MM.1S (cell line): ENCODE measurements at regions not wholly inside any gene's neighbourhood (a gene's known extent, or its start where the extent isn't known, plus 50 kb on each side); places are given as distances from the start of the nearest gene placed in this dataset.

Experiments
- DNase-seq: peaks from one replicate; pipeline ENCODE4 v3.0.0-alpha.2; 2015
- H2AFZ ChIP-seq: fragments of 300-600 bp; sonication (generic); 2 replicates; pipeline ENCODE4 v1.6.0; 2016; ENCODE audit warnings: antibody characterized with exemption, low read length
- H3F3A ChIP-seq: fragments of 300-600 bp; sonication (generic); 2 replicates; pipeline ENCODE4 v1.6.1; 2016; ENCODE audit warnings: mild to moderate bottlenecking, antibody characterized with exemption, low read length, moderate library complexity, mixed read lengths; ENCODE audit not compliant: insufficient read depth
- H3K27ac ChIP-seq: fragments of 300-600 bp; sonication (generic); 2 replicates; pipeline ENCODE4 v1.5.1; 2016; ENCODE audit warnings: mild to moderate bottlenecking, low read length
- H3K27me3 ChIP-seq: fragments of 300-600 bp; sonication (generic); replicated peaks from 2 replicates; pipeline ENCODE4 v1.6.0; 2016; ENCODE audit warnings: low read length; ENCODE audit not compliant: insufficient read depth
- H3K36me3 ChIP-seq: fragments of 300-600 bp; sonication (generic); replicated peaks from 2 replicates; pipeline ENCODE4 v1.6.1; 2016; ENCODE audit warnings: mild to moderate bottlenecking, low read length, mixed read lengths; ENCODE audit not compliant: insufficient read depth
- H3K4me1 ChIP-seq: fragments of 300-600 bp; sonication (generic); 2 replicates; pipeline ENCODE4 v1.6.1; 2016; ENCODE audit warnings: low read length, mixed read lengths
- H3K4me2 ChIP-seq: fragments of 300-600 bp; sonication (generic); 2 replicates; pipeline ENCODE4 v1.6.0; 2016; ENCODE audit warnings: low read depth, low read length
- H3K4me3 ChIP-seq: fragments of 300-600 bp; sonication (generic); 2 replicates; pipeline ENCODE4 v1.5.1; 2016; ENCODE audit warnings: low read length, mixed read lengths
- H3K79me2 ChIP-seq: fragments of 300-600 bp; sonication (generic); 2 replicates; pipeline ENCODE4 v1.6.1; 2016; ENCODE audit warnings: mixed run types, low read length, mixed read lengths
- H3K9ac ChIP-seq: fragments of 300-600 bp; sonication (generic); 2 replicates; pipeline ENCODE4 v1.6.1; 2016; ENCODE audit warnings: low read length, mixed read lengths
- H3K9me2 ChIP-seq: fragments of 300-600 bp; sonication (generic); replicated peaks from 2 replicates; pipeline ENCODE4 v1.6.1; 2016; ENCODE audit warnings: mild to moderate bottlenecking, low read length, mixed read lengths; ENCODE audit not compliant: insufficient read depth
- H3K9me3 ChIP-seq: fragments of 300-600 bp; sonication (generic); replicated peaks from 2 replicates; pipeline ENCODE4 v1.6.1; 2016; ENCODE audit warnings: mild to moderate bottlenecking, low read length, mixed read lengths; ENCODE audit not compliant: insufficient read depth
- H4K20me1 ChIP-seq: fragments of 300-600 bp; sonication (generic); 2 replicates; pipeline ENCODE4 v1.6.1; 2016; ENCODE audit warnings: mild to moderate bottlenecking, low read length, moderate library complexity, mixed read lengths; ENCODE audit not compliant: insufficient read depth
- CTCF ChIP-seq: fragments of 300-600 bp; sonication (generic); IDR thresholded peaks from 2 replicates; pipeline ENCODE4 v1.5.1; 2016; ENCODE audit warnings: antibody characterized with exemption, low read length, mixed read lengths
- EZH2 ChIP-seq: fragments of 300-600 bp; sonication (generic); optimal IDR thresholded peaks from 2 replicates; pipeline ENCODE3; 2017; ENCODE audit warnings: low read depth, mild to moderate bottlenecking, antibody characterized with exemption, low read length, mixed read lengths
- EZH2phosphoT487 ChIP-seq: fragments of 300-600 bp; sonication (generic); IDR thresholded peaks from 2 replicates; pipeline ENCODE4 v1.6.1; 2018; ENCODE audit warnings: antibody characterized with exemption, low read length

- Histone ChIP-seq H3F3A (no peaks in the 10 kb centered on the region), H3K9ac (no peak overlapping the region), H3K4me2 (no peak overlapping the region), H3K27ac (no peak overlapping the region), H4K20me1 (no peaks in the 10 kb centered on the region), H3K27me3 (no peaks in the 10 kb centered on the region), H3K4me3 (no peak overlapping the region), H3K36me3 (no peaks in the 10 kb centered on the region), H3K9me3 (no peaks in the 10 kb centered on the region), H2AFZ (no peak overlapping the region), H3K4me1 (no peaks in the 10 kb centered on the region), H3K9me2 (no peaks in the 10 kb centered on the region), H3K79me2 (no peaks in the 10 kb centered on the region)
- no peak for DNase-seq
- TF ChIP-seq CTCF = no peak
- TF ChIP-seq EZH2phosphoT487 = no peak
- TF ChIP-seq EZH2 = no peak
These were observed 244.1 kb upstream of the ARSJ start for GRCh38 chr4:114223580-114223979.

- H3K4me1 ChIP-seq = no peaks in the 10 kb centered on the region
- H2AFZ ChIP-seq = no peak overlapping the region
- H3K27ac ChIP-seq = no peak overlapping the region
- H3K9me2 ChIP-seq = no peaks in the 10 kb centered on the region
- TF ChIP-seq CTCF = no peak
- no peak for TF ChIP-seq EZH2
- no peak for TF ChIP-seq EZH2phosphoT487
- no peaks in the 10 kb centered on the region for H3K36me3 ChIP-seq
- H3K79me2 ChIP-seq = no peaks in the 10 kb centered on the region
- no peaks in the 10 kb centered on the region for H4K20me1 ChIP-seq
- H3K27me3 ChIP-seq = no peaks in the 10 kb centered on the region
- no peaks in the 10 kb centered on the region for H3F3A ChIP-seq
- no peak overlapping the region for H3K9ac ChIP-seq
- no peaks in the 10 kb centered on the region for H3K9me3 ChIP-seq
- no peak overlapping the region for H3K4me3 ChIP-seq
- no peak overlapping the region for H3K4me2 ChIP-seq
- DNase-seq = no peak
These were observed 246.0 kb upstream of the ARSJ start for GRCh38 chr4:114225436-114225835.

GRCh38 chr4:114226179-114226578 is 246.7 kb upstream of the ARSJ start:
- Histone ChIP-seq H3K9me2 (no peaks in the 10 kb centered on the region), H3K4me2 (no peak overlapping the region), H3K79me2 (no peaks in the 10 kb centered on the region), H3F3A (no peaks in the 10 kb centered on the region), H3K4me1 (no peaks in the 10 kb centered on the region), H3K27me3 (no peaks in the 10 kb centered on the region), H3K4me3 (no peak overlapping the region), H2AFZ (no peak overlapping the region), H3K27ac (no peak overlapping the region), H3K36me3 (no peaks in the 10 kb centered on the region), H3K9ac (no peak overlapping the region), H4K20me1 (no peaks in the 10 kb centered on the region), H3K9me3 (no peaks in the 10 kb centered on the region)
- DNase-seq = no peak
- no peak for TF ChIP-seq EZH2
- TF ChIP-seq EZH2phosphoT487 = no peak
- TF ChIP-seq CTCF = no peak
